OCI-LY7 (cell line): ENCODE measurements at regions not wholly inside any gene's neighbourhood (a gene's known extent, or its start where the extent isn't known, plus 50 kb on each side); places are given as distances from the start of the nearest gene placed in this dataset.
A peak's percentile ranks its signal among the peaks of the same experiment; 100 is the strongest.

Experiments
- BruUV-seq: library from RNA; stranded (reverse); fragments of 400-500 nt; replicated peaks from 2 replicates; lab custom pipeline; 2021; lab: Mats Ljungman, UMichigan
- CTCF ChIA-PET: fragments of 300-600 bp; sonication (Branson Sonifier 250); formaldehyde crosslinking; loops from one replicate; lab custom pipeline; 2022; ENCODE audit warnings: antibody characterized with exemption; ENCODE audit not compliant: unreplicated experiment; lab: Charles Lee
- POLR2A ChIA-PET: fragments of 300-600 bp; sonication (Branson Sonifier 250); formaldehyde crosslinking; loops from one replicate; lab custom pipeline; 2022; ENCODE audit warnings: antibody characterized with exemption; lab: Charles Lee
- DNase-seq: peaks from one replicate; pipeline ENCODE4 v3.0.0-alpha.2; 2015; ENCODE audit warnings: low spot score
- H2AFZ ChIP-seq: fragments of 200-600 bp; sonication (generic), shearing (Covaris generic); 2 replicates; pipeline ENCODE4 v1.6.1; 2014; ENCODE audit warnings: mild to moderate bottlenecking, antibody characterized with exemption, low read length, moderate library complexity
- H3K27ac ChIP-seq: fragments of 200-600 bp; sonication (generic); 2 replicates; pipeline ENCODE4 v1.5.1; 2014; ENCODE audit warnings: mixed run types, low read depth, mild to moderate bottlenecking, moderate library complexity, low read length, inconsistent platforms; ENCODE audit not compliant: poor library complexity, severe bottlenecking
- H3K36me3 ChIP-seq: fragments of 200-600 bp; sonication (generic); 2 replicates; pipeline ENCODE4 v1.6.1; 2014; ENCODE audit warnings: mild to moderate bottlenecking, antibody characterized with exemption, low read length, moderate library complexity, mixed read lengths; ENCODE audit not compliant: insufficient read depth
- H3K4me1 ChIP-seq: fragments of 200-600 bp; sonication (generic); 2 replicates; pipeline ENCODE4 v1.5.1; 2014; ENCODE audit warnings: mild to moderate bottlenecking, low read length; ENCODE audit not compliant: insufficient read depth, poor library complexity, severe bottlenecking
- H3K4me2 ChIP-seq: fragments of 200-600 bp; sonication (generic); 2 replicates; pipeline ENCODE4 v1.6.1; 2014; ENCODE audit warnings: mild to moderate bottlenecking, low read length
- H3K4me3 ChIP-seq: fragments of 200-600 bp; sonication (generic); 2 replicates; pipeline ENCODE4 v1.5.1; 2014; ENCODE audit warnings: mild to moderate bottlenecking, low read depth, low read length; ENCODE audit not compliant: poor library complexity, severe bottlenecking
- H3K79me2 ChIP-seq: fragments of 200-600 bp; sonication (generic); 2 replicates; pipeline ENCODE4 v1.6.1; 2016; ENCODE audit warnings: low read depth, mild to moderate bottlenecking, low read length, moderate library complexity, mixed read lengths; ENCODE audit not compliant: insufficient read depth
- H3K9me2 ChIP-seq: fragments of 200-600 bp; sonication (generic); 2 replicates; pipeline ENCODE4 v1.6.1; 2016; ENCODE audit warnings: mild to moderate bottlenecking, low read length, mixed read lengths; ENCODE audit not compliant: insufficient read depth
- H3K9me3 ChIP-seq: fragments of 200-600 bp; sonication (generic); 2 replicates; pipeline ENCODE4 v1.6.1; 2014; ENCODE audit warnings: mild to moderate bottlenecking, mixed run types, low read length, mixed read lengths
- H4K20me1 ChIP-seq: fragments of 200-600 bp; sonication (generic); 2 replicates; pipeline ENCODE4 v1.6.1; 2014; ENCODE audit warnings: mild to moderate bottlenecking, antibody characterized with exemption, low read length, moderate library complexity, mixed read lengths; ENCODE audit not compliant: insufficient read depth
- EZH2phosphoT487 ChIP-seq: fragments of 200-600 bp; sonication (generic); IDR thresholded peaks from 2 replicates; pipeline ENCODE4 v1.6.1; 2018; ENCODE audit warnings: low read depth, borderline replicate concordance, mild to moderate bottlenecking, mixed run types, antibody characterized with exemption, low read length, moderate library complexity, mixed read lengths
- intact Hi-C: fragments of 100-400 bp; cut with micrococcal nuclease; formaldehyde crosslinking; loops from one replicate; pipeline ENCODE4 v1.10.0; 2022; ENCODE audit not compliant: unreplicated experiment
- TF ChIP-seq, protein P1 (sequence below): fragments of 200-600 bp; sonication (generic); conservative IDR thresholded peaks from 2 replicates; pipeline ENCODE4 v1.5.1; 2014; ENCODE audit warnings: mild to moderate bottlenecking, antibody characterized with exemption, low read length, moderate library complexity, mixed read lengths

DNA sequence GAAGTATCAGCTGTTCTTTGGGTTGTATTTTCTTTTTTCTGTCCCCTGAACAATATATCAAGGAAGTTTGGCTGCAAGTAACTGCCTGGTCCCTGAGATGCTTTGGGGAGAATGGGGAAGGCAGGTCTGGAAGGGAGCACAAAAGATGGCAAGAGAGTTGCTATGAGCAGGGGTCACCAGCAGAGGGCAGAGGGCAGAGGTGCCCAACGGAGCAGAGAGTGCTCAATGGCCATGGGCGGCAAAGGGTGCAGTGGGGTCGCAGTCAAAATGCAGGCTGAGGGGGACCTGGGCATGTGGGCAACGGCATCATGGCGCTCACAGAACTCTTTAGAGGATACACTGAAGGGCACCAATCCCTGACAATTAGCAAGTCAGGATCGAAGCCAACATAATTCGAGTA, 107.7 kb upstream of the ATP8B1 start:
- no peak overlapping the region for H3K27ac ChIP-seq
- CTCF ChIA-PET, result no interaction called here
- no peaks in the 10 kb centered on the region for H3K4me1 ChIP-seq
- H3K36me3 ChIP-seq, result no peaks in the 10 kb centered on the region
- H3K9me3 ChIP-seq, result no peaks in the 10 kb centered on the region
- intact Hi-C loops, result no loop called here
- no peaks in the 10 kb centered on the region for H3K9me2 ChIP-seq
- BruUV-seq, result no TSS peak
- no peak overlapping the region for H3K4me2 ChIP-seq
- POLR2A ChIA-PET, result no interaction called here
- H3K4me3 ChIP-seq, result no peak overlapping the region
- peak; percentile 2 for DNase-seq
- no peaks in the 10 kb centered on the region for H3K79me2 ChIP-seq
- no peak overlapping the region for H2AFZ ChIP-seq
- no peaks in the 10 kb centered on the region for H4K20me1 ChIP-seq
- TF ChIP-seq, protein P1, sequence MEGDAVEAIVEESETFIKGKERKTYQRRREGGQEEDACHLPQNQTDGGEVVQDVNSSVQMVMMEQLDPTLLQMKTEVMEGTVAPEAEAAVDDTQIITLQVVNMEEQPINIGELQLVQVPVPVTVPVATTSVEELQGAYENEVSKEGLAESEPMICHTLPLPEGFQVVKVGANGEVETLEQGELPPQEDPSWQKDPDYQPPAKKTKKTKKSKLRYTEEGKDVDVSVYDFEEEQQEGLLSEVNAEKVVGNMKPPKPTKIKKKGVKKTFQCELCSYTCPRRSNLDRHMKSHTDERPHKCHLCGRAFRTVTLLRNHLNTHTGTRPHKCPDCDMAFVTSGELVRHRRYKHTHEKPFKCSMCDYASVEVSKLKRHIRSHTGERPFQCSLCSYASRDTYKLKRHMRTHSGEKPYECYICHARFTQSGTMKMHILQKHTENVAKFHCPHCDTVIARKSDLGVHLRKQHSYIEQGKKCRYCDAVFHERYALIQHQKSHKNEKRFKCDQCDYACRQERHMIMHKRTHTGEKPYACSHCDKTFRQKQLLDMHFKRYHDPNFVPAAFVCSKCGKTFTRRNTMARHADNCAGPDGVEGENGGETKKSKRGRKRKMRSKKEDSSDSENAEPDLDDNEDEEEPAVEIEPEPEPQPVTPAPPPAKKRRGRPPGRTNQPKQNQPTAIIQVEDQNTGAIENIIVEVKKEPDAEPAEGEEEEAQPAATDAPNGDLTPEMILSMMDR, result peak; percentile 50
- no peak for TF ChIP-seq EZH2phosphoT487

DNA sequence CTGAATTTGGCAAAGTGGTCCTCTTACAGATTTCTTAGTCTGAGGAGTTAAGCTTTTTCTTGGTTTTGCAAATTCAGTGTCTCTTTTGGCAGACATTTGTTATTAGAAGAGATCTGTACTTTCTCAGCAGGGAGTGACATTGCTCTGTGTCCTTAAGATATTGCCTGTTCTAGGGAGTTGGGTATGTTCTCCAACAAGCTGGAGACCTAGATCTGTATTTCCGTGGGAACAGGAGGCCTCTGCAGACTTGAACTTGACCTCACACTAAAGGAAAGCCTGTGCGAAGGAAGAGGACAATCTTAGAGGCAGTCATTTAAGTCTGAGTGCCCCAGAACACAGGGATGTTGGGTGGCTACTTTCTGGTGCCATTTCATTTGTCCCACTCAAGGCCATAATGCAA, 107.0 kb upstream of the ATP8B1 start:
- Histone ChIP-seq H3K4me1 (no peaks in the 10 kb centered on the region), H3K4me2 (no peak overlapping the region), H3K27ac (no peak overlapping the region), H3K9me3 (no peaks in the 10 kb centered on the region), H2AFZ (no peak overlapping the region), H3K9me2 (no peaks in the 10 kb centered on the region), H3K79me2 (no peaks in the 10 kb centered on the region), H3K4me3 (no peak overlapping the region), H4K20me1 (no peaks in the 10 kb centered on the region), H3K36me3 (no peaks in the 10 kb centered on the region)
- BruUV-seq, result no TSS peak
- intact Hi-C loops, result no loop called here
- TF ChIP-seq EZH2phosphoT487, result no peak
- TF ChIP-seq, protein P1, result no peak
- CTCF ChIA-PET, result no interaction called here
- POLR2A ChIA-PET, result no interaction called here
- no peak for DNase-seq

DNA sequence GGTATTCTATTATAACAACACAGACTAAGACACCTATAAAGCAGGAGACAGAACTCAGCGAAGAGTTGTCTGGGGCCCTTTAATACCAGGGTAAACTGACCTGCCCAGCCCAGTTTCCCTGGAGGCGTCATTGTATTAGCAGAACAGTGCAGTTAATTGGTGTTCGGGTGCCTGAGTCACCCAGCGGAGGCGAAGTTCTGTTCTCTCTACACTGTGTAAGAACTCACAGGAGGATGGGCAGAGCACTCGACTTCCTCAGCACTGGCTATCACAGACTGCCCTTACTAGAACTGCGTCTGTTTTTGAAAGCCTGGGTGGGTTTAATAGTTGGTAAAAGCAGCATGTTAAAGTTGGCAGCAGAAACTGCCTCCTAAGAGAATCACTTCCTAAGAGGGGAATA, 106.5 kb upstream of the ATP8B1 start:
- Histone ChIP-seq H3K79me2 (no peaks in the 10 kb centered on the region), H3K9me2 (no peaks in the 10 kb centered on the region), H4K20me1 (no peaks in the 10 kb centered on the region), H3K27ac (no peak overlapping the region), H2AFZ (no peak overlapping the region), H3K9me3 (no peaks in the 10 kb centered on the region), H3K36me3 (no peaks in the 10 kb centered on the region), H3K4me2 (no peak overlapping the region), H3K4me1 (no peaks in the 10 kb centered on the region), H3K4me3 (no peak overlapping the region)
- intact Hi-C loops, result no loop called here
- no TSS peak for BruUV-seq
- TF ChIP-seq, protein P1, result no peak
- no peak for TF ChIP-seq EZH2phosphoT487
- DNase-seq, result no peak
- ChIA-PET CTCF (no interaction called here), POLR2A (no interaction called here)
